ENCODE measurements at regions not wholly inside any gene's neighbourhood (a gene's known extent, or its start where the extent isn't known, plus 50 kb on each side); places are given as distances from the start of the nearest gene placed in this dataset.

- Mint-ChIP-seq H3K4me3 (no peak overlapping the region), H3K9me3 (no peaks in the 10 kb centered on the region), H3K4me1 (ENCODE audit: low read depth in 2 of 2) (peaks cover 3 to 13% of the 10 kb centered on the region in 2 donors), H3K27me3 (no peaks in the 10 kb centered on the region), H3K27ac (no peak overlapping the region), H3K36me3 (ENCODE audit: insufficient read depth) (no peaks in the 10 kb centered on the region)
- no peak for DNase-seq
- ATAC-seq (replicated peaks) = no peak
Measured at GRCh38 chr2:54402350-54402749, 53.8 kb upstream of the SPTBN1 start.

GRCh38 chr2:54403512-54404238 lies 52.5 kb upstream of the SPTBN1 start:
- DNase-seq (no peak), ATAC-seq (replicated peaks) (no peak)
- H3K9me3 Mint-ChIP-seq = no peaks in the 10 kb centered on the region
- peak overlapping the region in 1 of 2 donors; percentile 47 for H3K27ac Mint-ChIP-seq
- H3K4me3 Mint-ChIP-seq = no peak overlapping the region
- H3K36me3 Mint-ChIP-seq (ENCODE audit: insufficient read depth) = no peaks in the 10 kb centered on the region
- H3K4me1 Mint-ChIP-seq (ENCODE audit: low read depth in 2 of 2) = peaks cover 3 to 13% of the 10 kb centered on the region in 2 donors
- H3K27me3 Mint-ChIP-seq = no peaks in the 10 kb centered on the region

- Mint-ChIP-seq H3K4me1 (ENCODE audit: low read depth in 2 of 2) (peaks cover 3 to 13% of the 10 kb centered on the region in 2 donors), H3K9me3 (no peaks in the 10 kb centered on the region), H3K36me3 (ENCODE audit: insufficient read depth) (no peaks in the 10 kb centered on the region), H3K4me3 (no peak overlapping the region), H3K27ac (no peak overlapping the region), H3K27me3 (no peaks in the 10 kb centered on the region)
- DNase-seq = no peak
- no peak for ATAC-seq (replicated peaks)
Measured at GRCh38 chr2:54404270-54404669, 51.9 kb upstream of the SPTBN1 start.

- no peak overlapping the region for H3K4me3 Mint-ChIP-seq
- no peak overlapping the region for H3K27ac Mint-ChIP-seq
- peaks cover 3 to 13% of the 10 kb centered on the region in 2 donors for H3K4me1 Mint-ChIP-seq (ENCODE audit: low read depth in 2 of 2)
- H3K36me3 Mint-ChIP-seq (ENCODE audit: insufficient read depth) = no peaks in the 10 kb centered on the region
- ATAC-seq (replicated peaks) (no peak), DNase-seq (no peak)
- peaks cover 4 to 8% of the 10 kb centered on the region in 2 donors for H3K27me3 Mint-ChIP-seq
- H3K9me3 Mint-ChIP-seq = no peaks in the 10 kb centered on the region
Measured at GRCh38 chr2:54406031-54406430, 50.1 kb upstream of the SPTBN1 start.
